ENCODE measurements at regions not wholly inside any gene's neighbourhood (a gene's known extent, or its start where the extent isn't known, plus 50 kb on each side); places are given as distances from the start of the nearest gene placed in this dataset.

DNA sequence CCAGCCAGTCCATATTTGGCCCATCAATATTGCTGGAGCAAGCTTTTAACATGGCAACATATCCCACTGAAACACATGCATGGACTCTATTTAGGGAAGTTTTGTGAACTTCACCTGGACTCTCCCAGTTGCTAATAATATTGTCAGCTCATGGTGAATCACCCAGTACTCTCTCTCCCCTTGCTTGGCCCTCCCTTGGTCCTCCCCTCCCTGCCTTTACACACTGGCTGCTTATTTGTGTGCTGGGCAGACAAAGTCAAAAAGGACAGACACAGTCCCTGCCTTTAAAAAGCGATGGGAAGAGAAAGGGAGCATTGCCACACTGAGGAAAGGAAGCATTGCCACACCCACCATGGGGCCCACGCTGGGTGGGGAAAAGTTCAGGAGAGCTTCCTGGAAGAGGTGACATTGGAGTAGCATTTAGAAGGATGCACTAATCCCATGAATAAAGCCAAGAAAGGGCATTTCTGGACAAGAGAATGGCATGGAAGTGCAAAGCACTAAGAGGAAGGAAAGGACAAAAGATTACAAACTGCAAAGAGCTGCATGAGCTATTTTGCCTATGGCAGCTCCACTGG is 143.4 kb upstream of the EXOC2 start:
- TF ChIP-seq CTCF (conservative IDR thresholded peaks at IDR 0.05 in 1 of 2, IDR thresholded peaks at IDR 0.05 in 1 of 2; ENCODE audit: extremely low read depth in 1 of 2, insufficient read depth in 1 of 2, low read depth in 1 of 2, low read length in 2 of 2), result no peak
- no peak for TF ChIP-seq EZH2 (IDR thresholded peaks at IDR 0.05; ENCODE audit: borderline replicate concordance, low read length)

Measured in mammary epithelial cell (primary cell).